ENCODE measurements at regions not wholly inside any gene's neighbourhood (a gene's known extent, or its start where the extent isn't known, plus 50 kb on each side); places are given as distances from the start of the nearest gene placed in this dataset.

- no peak overlapping the region for H4K91ac ChIP-seq (replicated peaks; ENCODE audit: insufficient read length, low read length)
- no peaks in the 10 kb centered on the region for H4K20me1 ChIP-seq (replicated peaks in 1 of 2; ENCODE audit: control insufficient read depth in 1 of 2, insufficient read depth in 2 of 2, low read length in 2 of 2)
- H3K4me2 ChIP-seq (ENCODE audit: insufficient read depth in 1 of 2, low read depth in 2 of 2, low read length in 2 of 2), result no peak overlapping the region
- H4K5ac ChIP-seq (ENCODE audit: insufficient read length, low read depth, low read length), result no peak overlapping the region
- H3K23me2 ChIP-seq (ENCODE audit: low read depth, low read length), result no peaks in the 10 kb centered on the region; the same call in 1 of the 2 replicates
- no peak for DNase-seq (ENCODE audit: low read depth in 1 of 2, low spot score in 2 of 2)
- H3K14ac ChIP-seq (ENCODE audit: insufficient read length), result no peak overlapping the region
- H3K9ac ChIP-seq (replicated peaks in 1 of 4; ENCODE audit: extremely low read depth in 1 of 4, low read depth in 3 of 4, low read length in 3 of 4), result no peak overlapping the region
- no peaks in the 10 kb centered on the region for H3K79me2 ChIP-seq (ENCODE audit: control insufficient read depth in 1 of 2, insufficient read depth in 2 of 2, low read length in 2 of 2)
- ChIA-PET POLR2A (ENCODE audit: partially characterized antibody) (no interaction called here), CTCF (ENCODE audit: partially characterized antibody) (no interaction called here)
- no peak for FAIRE-seq
- 88% methylated on average over 7 of the region's 7 CpGs; no CpG with 5 or more reads in 1 of the 2 experiments for WGBS, 2 experiments (ENCODE audit: extremely low coverage in 1 of 2, insufficient coverage in 1 of 2, insufficient read length in 1 of 2, insufficient replicate concordance in 2 of 2, low coverage in 1 of 2, low lambda C conversion rate in 2 of 2, missing lambda C conversion rate in 1 of 2)
- H3K18ac ChIP-seq (ENCODE audit: extremely low read depth, low read length), result no peak overlapping the region
- no peak overlapping the region for H2BK5ac ChIP-seq (ENCODE audit: low read depth, low read length)
- no peak overlapping the region for H3K4ac ChIP-seq (replicated peaks; ENCODE audit: insufficient read length, low read depth, low read length)
- no peak overlapping the region for H2BK12ac ChIP-seq (ENCODE audit: low read depth, low read length)
- H2BK20ac ChIP-seq (ENCODE audit: low read length), result no peak overlapping the region
- no peak overlapping the region for H2AFZ ChIP-seq (ENCODE audit: low read length)
- H3K36me3 ChIP-seq (ENCODE audit: control insufficient read depth in 2 of 4, insufficient read depth in 4 of 4, low read length in 3 of 4), result no peaks in the 10 kb centered on the region
- no peak overlapping the region for H2AK5ac ChIP-seq (ENCODE audit: low read depth, low read length)
- peaks cover 0 to 1% of the 10 kb centered on the region in 2 experiments; a peak in 1 of 4 replicates for H3K9me3 ChIP-seq (ENCODE audit: insufficient read depth in 2 of 2, low read depth in 1 of 2, low read length in 1 of 2)
- peaks cover 0 to 7% (median 0%) of the 10 kb centered on the region in 4 experiments; a peak in 1 of 7 replicates for H3K4me1 ChIP-seq (replicated peaks in 1 of 4; ENCODE audit: control insufficient read depth in 3 of 4, insufficient read depth in 4 of 4, low read length in 3 of 4)
- no peak overlapping the region for H3K23ac ChIP-seq (ENCODE audit: insufficient read length)
- H3K56ac ChIP-seq (replicated peaks; ENCODE audit: insufficient read length, low read depth, low read length), result no peak overlapping the region
- no peak overlapping the region for H2BK120ac ChIP-seq (replicated peaks; ENCODE audit: low read depth, low read length)
- H4K8ac ChIP-seq (ENCODE audit: extremely low read depth, insufficient read depth, low read length), result no peak overlapping the region
- H3K4me3 ChIP-seq (ENCODE audit: extremely low read depth in 1 of 4, insufficient read depth in 2 of 4, low read depth in 3 of 4, low read length in 4 of 4), result no peak overlapping the region
- H3K79me1 ChIP-seq (ENCODE audit: low read depth, low read length), result no peaks in the 10 kb centered on the region
- no peak overlapping the region for H3K27ac ChIP-seq (ENCODE audit: low read depth, low read length)
- no peaks in the 10 kb centered on the region for H3K27me3 ChIP-seq (replicated peaks in 1 of 4; ENCODE audit: control insufficient read depth in 3 of 4, extremely low read depth in 1 of 4, insufficient read depth in 3 of 4, low read length in 3 of 4)
- H2BK15ac ChIP-seq (ENCODE audit: low read length), result no peak overlapping the region
- no peak for TF ChIP-seq ATF2 (IDR thresholded peaks at IDR 0.05; ENCODE audit: low read length)
- no peak for TF ChIP-seq KDM5A (IDR thresholded peaks at IDR 0.05; ENCODE audit: low read length)
- TF ChIP-seq, protein P1, sequence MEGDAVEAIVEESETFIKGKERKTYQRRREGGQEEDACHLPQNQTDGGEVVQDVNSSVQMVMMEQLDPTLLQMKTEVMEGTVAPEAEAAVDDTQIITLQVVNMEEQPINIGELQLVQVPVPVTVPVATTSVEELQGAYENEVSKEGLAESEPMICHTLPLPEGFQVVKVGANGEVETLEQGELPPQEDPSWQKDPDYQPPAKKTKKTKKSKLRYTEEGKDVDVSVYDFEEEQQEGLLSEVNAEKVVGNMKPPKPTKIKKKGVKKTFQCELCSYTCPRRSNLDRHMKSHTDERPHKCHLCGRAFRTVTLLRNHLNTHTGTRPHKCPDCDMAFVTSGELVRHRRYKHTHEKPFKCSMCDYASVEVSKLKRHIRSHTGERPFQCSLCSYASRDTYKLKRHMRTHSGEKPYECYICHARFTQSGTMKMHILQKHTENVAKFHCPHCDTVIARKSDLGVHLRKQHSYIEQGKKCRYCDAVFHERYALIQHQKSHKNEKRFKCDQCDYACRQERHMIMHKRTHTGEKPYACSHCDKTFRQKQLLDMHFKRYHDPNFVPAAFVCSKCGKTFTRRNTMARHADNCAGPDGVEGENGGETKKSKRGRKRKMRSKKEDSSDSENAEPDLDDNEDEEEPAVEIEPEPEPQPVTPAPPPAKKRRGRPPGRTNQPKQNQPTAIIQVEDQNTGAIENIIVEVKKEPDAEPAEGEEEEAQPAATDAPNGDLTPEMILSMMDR (IDR thresholded peaks at IDR 0.05; ENCODE audit: control extremely low read depth in 1 of 3, insufficient read depth in 1 of 3, low read depth in 1 of 3, low read length in 3 of 3), result no peak
- no peak for TF ChIP-seq SIX5 (IDR thresholded peaks at IDR 0.05; ENCODE audit: low read depth, low read length)
- no peak for TF ChIP-seq CEBPB (IDR thresholded peaks at IDR 0.05; ENCODE audit: low read depth, low read length)
- TF ChIP-seq TEAD4 (IDR thresholded peaks at IDR 0.05; ENCODE audit: low read depth, low read length), result no peak
- no peak for TF ChIP-seq GTF2F1 (IDR thresholded peaks at IDR 0.05; ENCODE audit: borderline replicate concordance, low read depth, low read length)
- no peak for TF ChIP-seq TAF7 (optimal IDR thresholded peaks at IDR 0.05; ENCODE audit: borderline replicate concordance, low read depth, low read length)
- no peak for TF ChIP-seq CREB1 (IDR thresholded peaks at IDR 0.05)
- TF ChIP-seq MAX (IDR thresholded peaks at IDR 0.05), result no peak
Measured at GRCh38 chr2:236977852-236978398, 107.8 kb upstream of the COPS8 start.

Data from H1 (cell line).